Ishikawa (cell line): ENCODE measurements at regions not wholly inside any gene's neighbourhood (a gene's known extent, or its start where the extent isn't known, plus 50 kb on each side); places are given as distances from the start of the nearest gene placed in this dataset.

ENCODE experiments used
- CEBPB ChIP-seq: IDR thresholded peaks from 2 replicates; pipeline ENCODE4 v1.6.1; 2012
- CREB1 ChIP-seq: IDR thresholded peaks from 2 replicates; pipeline ENCODE4 v1.6.1; 2012; ENCODE audit warnings: low read depth
- EGR1 ChIP-seq: IDR thresholded peaks from 2 replicates; pipeline ENCODE4 v1.6.1; 2012
- EP300 ChIP-seq: IDR thresholded peaks from 2 replicates; pipeline ENCODE4 v1.6.1; 2012; ENCODE audit warnings: borderline replicate concordance
- FOXM1 ChIP-seq: IDR thresholded peaks from 2 replicates; pipeline ENCODE4 v1.6.1; 2012; ENCODE audit warnings: low read depth, borderline replicate concordance
- MAX ChIP-seq: IDR thresholded peaks from 2 replicates; pipeline ENCODE4 v1.6.1; 2012
- NFIC ChIP-seq: IDR thresholded peaks from 2 replicates; pipeline ENCODE4 v1.6.1; 2012
- RAD21 ChIP-seq: IDR thresholded peaks from 2 replicates; pipeline ENCODE4 v1.6.1; 2012; ENCODE audit warnings: low read depth
- TAF1 ChIP-seq: IDR thresholded peaks from 2 replicates; pipeline ENCODE4 v1.6.1; 2012; ENCODE audit warnings: low read depth, mild to moderate bottlenecking
- TCF12 ChIP-seq: IDR thresholded peaks from 2 replicates; pipeline ENCODE4 v1.6.1; 2012; ENCODE audit warnings: low read depth
- TEAD4 ChIP-seq: IDR thresholded peaks from 2 replicates; pipeline ENCODE4 v1.6.1; 2012
- USF1 ChIP-seq: IDR thresholded peaks from 2 replicates; pipeline ENCODE4 v1.6.1; 2012
- YY1 ChIP-seq: IDR thresholded peaks from 2 replicates; pipeline ENCODE4 v1.6.1; 2012; ENCODE audit warnings: low read depth
- ZBTB7A ChIP-seq: IDR thresholded peaks from 2 replicates; pipeline ENCODE4 v1.6.1; 2012; ENCODE audit warnings: low read depth
- TF ChIP-seq, protein P1 (sequence below): IDR thresholded peaks from 2 replicates; pipeline ENCODE4 v1.6.1; 2012; ENCODE audit warnings: low read depth, mild to moderate bottlenecking

- TF ChIP-seq TAF1: no peak
These were observed 91.7 kb upstream of the SFSWAP start for GRCh38 chr12:131619106-131619642.

- TF ChIP-seq FOXM1: no peak
- TF ChIP-seq EGR1: no peak
- TF ChIP-seq TCF12: no peak
- no peak for TF ChIP-seq ZBTB7A
- no peak for TF ChIP-seq CREB1
- no peak for TF ChIP-seq NFIC
- no peak for TF ChIP-seq RAD21
- TF ChIP-seq MAX: no peak
- no peak for TF ChIP-seq CEBPB
- TF ChIP-seq, protein P1, sequence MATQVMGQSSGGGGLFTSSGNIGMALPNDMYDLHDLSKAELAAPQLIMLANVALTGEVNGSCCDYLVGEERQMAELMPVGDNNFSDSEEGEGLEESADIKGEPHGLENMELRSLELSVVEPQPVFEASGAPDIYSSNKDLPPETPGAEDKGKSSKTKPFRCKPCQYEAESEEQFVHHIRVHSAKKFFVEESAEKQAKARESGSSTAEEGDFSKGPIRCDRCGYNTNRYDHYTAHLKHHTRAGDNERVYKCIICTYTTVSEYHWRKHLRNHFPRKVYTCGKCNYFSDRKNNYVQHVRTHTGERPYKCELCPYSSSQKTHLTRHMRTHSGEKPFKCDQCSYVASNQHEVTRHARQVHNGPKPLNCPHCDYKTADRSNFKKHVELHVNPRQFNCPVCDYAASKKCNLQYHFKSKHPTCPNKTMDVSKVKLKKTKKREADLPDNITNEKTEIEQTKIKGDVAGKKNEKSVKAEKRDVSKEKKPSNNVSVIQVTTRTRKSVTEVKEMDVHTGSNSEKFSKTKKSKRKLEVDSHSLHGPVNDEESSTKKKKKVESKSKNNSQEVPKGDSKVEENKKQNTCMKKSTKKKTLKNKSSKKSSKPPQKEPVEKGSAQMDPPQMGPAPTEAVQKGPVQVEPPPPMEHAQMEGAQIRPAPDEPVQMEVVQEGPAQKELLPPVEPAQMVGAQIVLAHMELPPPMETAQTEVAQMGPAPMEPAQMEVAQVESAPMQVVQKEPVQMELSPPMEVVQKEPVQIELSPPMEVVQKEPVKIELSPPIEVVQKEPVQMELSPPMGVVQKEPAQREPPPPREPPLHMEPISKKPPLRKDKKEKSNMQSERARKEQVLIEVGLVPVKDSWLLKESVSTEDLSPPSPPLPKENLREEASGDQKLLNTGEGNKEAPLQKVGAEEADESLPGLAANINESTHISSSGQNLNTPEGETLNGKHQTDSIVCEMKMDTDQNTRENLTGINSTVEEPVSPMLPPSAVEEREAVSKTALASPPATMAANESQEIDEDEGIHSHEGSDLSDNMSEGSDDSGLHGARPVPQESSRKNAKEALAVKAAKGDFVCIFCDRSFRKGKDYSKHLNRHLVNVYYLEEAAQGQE: no peak
- no peak for TF ChIP-seq EP300
- TF ChIP-seq TEAD4: no peak
- no peak for TF ChIP-seq YY1
- TF ChIP-seq USF1: no peak
- no peak for TF ChIP-seq TAF1
These were observed 91.0 kb upstream of the SFSWAP start for GRCh38 chr12:131619736-131620506.

GRCh38 chr12:131620520-131620919 is 90.4 kb upstream of the SFSWAP start:
- TF ChIP-seq CREB1 (no peak), YY1 (no peak), TEAD4 (no peak), USF1 (peak; percentile 83), MAX (no peak)

GRCh38 chr12:131620946-131621681 is 89.8 kb upstream of the SFSWAP start:
- TF ChIP-seq, protein P1: no peak
- no peak for TF ChIP-seq MAX
- TF ChIP-seq CEBPB: no peak
- TF ChIP-seq USF1: no peak

DNA sequence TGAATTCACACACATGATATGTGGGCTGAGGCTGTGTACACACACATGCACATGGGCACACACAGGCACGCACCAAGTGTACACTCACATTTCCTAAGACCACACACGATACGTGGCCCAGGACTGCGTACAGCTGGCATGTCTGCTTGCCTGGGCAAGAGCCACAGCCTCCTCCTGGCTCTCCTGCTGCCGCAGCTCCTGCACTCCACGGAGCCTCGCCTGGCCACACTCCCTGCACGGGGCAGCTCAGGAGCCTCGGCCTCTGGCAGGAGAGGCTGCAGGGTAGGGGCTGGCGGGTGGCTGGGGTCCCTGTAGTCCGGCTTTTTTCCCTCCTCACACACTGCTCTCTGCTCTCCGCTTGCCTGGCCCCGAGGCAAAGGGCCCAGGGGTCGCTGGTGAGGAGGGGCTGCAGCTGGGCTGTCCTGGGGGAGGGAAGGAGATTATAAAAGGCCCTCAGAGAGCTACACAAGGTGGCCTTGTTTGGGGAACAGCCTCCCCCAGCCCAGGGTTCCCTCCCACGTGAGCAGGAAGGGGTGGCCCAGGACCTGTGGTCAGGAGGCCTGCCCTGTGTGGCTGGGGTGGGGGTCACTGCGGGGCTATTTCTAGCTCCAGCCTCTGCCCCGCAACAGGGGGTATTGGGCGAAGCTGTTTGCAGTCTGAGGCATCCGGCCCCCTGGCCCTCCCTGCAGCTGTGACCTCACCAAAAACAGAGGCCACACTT is 89.0 kb upstream of the SFSWAP start:
- TF ChIP-seq EGR1 (no peak), ZBTB7A (no peak), NFIC (no peak), CEBPB (no peak), TEAD4 (no peak)
- TF ChIP-seq, protein P1: no peak
